ENCODE measurements at regions not wholly inside any gene's neighbourhood (a gene's known extent, or its start where the extent isn't known, plus 50 kb on each side); places are given as distances from the start of the nearest gene placed in this dataset.

DNA sequence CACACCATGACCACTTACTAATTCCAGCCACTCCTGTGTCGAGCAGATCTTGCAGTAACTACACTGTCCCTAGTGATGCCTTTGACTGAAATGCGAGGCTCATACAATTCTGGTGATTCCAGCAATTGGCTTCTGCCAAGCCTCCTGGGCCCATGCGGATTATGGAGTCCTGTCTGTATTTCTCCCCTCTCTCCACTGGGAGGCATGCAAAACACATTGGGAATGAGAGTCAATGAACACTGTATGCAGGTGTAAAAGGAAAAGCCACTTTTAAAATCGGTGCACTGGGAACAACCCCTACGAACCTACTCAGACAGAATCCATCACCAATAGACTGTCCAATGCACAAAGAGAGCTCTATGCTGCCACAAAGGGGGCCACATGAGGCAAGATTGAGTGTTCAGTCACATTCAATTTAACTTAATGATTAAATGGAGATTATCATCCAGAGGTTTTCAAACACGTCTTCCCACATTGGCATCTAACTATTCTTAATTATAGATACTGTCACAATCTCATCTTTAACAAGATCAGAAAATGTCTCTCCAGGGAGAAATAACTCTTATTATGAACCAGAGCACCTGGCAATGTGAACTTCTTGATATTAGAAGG, 550.6 kb downstream of the GLRX3 start:
- POLR2A ChIA-PET: no interaction called here
- H3K4me3 ChIP-seq: no peak overlapping the region
- CTCF ChIA-PET: no interaction called here
- H3K4me2 ChIP-seq: no peak overlapping the region
- H3K27ac ChIP-seq: no peak overlapping the region
- peak in 1 of 2 experiments; percentile 46; a peak in 2 of 5 replicates for TF ChIP-seq RAD21 (conservative IDR thresholded peaks at IDR 0.05 in 1 of 2, IDR thresholded peaks at IDR 0.05 in 1 of 2)
- no peak for TF ChIP-seq ZC3H11A (IDR thresholded peaks at IDR 0.05)
- no peak for FAIRE-seq
- peak in 1 of 2 experiments; percentile 72; a peak in 3 of 6 replicates for ATAC-seq
- no peaks in the 10 kb centered on the region for H3K4me1 ChIP-seq
- peak in 1 of 2 experiments; percentile 18 for DNase-seq (ENCODE audit: low read depth in 1 of 2, low spot score in 1 of 2)
- 5% methylated on average over 6 of the region's 6 CpGs for WGBS (ENCODE audit: missing lambda C conversion rate)
- no peaks in the 10 kb centered on the region for H3K9me3 ChIP-seq

DNA sequence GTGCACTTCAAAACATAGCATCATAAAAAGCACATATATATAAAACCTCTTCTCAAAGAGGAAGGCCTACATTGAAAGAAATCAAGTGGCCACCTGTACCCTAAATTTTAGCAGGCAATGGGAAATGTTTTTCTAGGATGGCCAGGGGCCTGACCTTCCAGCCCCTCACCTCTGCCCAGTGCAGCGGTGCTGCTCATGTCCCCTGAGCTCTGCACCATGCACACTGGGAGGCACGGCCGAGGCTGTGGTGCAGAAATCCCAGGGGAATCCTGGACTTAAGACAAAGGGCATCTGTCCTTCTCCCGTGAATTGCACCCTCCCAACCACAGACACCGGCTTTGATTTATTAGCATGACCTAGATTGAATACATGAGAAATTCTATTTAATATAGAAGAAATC, 551.4 kb downstream of the GLRX3 start:
- Histone ChIP-seq H3K9me3 (no peaks in the 10 kb centered on the region), H3K4me3 (no peak overlapping the region), H3K27ac (no peak overlapping the region), H3K4me1 (no peaks in the 10 kb centered on the region), H3K4me2 (no peak overlapping the region)
- TF ChIP-seq RCOR1 (IDR thresholded peaks at IDR 0.05; ENCODE audit: low read depth, low read length): no peak
- TF ChIP-seq TFCP2L1 (CRISPR knock-in tag; IDR thresholded peaks at IDR 0.05): no peak
- TF ChIP-seq KDM5A (IDR thresholded peaks at IDR 0.05): no peak
- TF ChIP-seq MAFK (IDR thresholded peaks at IDR 0.05; ENCODE audit: partially characterized antibody): no peak
- ChIA-PET CTCF (no interaction called here), POLR2A (no interaction called here)
- DNase-seq (ENCODE audit: low read depth in 1 of 2, low spot score in 1 of 2): no peak
- ATAC-seq: no peak
- FAIRE-seq: no peak
- WGBS (ENCODE audit: missing lambda C conversion rate): 2% methylated on average over 5 of the region's 5 CpGs

DNA sequence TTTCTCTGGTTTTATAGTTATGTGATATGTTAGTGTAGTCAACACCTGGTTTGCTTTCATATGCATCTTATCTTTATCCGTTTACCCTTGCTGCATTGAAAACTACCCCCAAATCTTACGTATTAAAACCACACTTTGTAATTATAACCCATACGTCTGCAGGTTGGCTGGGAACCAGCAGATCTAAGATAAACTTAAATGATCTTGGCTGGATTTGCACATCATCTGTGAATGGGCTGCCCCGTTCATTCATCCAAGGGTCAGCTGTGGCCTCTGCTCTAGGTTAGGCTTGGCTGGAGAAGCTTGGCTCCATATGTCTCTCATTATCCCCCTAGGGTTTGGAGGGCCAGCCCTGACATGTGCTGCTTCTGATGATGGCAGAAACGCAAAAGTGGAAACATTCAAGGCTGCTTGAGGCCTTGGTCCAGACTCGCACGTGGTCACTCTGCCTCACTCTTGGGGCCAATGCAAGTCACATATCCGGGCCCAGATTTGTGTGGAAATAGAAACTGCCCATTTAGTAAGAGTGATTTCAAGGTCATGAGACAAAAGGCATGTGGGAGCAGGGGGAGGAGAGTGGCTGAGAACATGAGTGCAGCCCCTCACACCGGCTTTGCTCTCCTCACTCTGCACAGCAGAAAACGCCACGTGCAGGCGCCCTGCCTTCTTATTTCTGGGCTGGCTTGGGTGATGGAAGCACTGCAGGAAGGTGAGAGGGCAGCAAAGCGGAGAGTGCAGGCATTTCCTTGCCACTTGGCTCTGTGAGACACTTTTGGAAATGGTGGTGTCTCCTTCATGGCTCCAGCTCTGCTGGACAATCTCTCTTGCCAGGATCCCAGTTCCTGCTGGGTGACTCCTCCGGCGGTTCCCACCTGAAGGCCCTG, 553.8 kb downstream of the GLRX3 start:
- Histone ChIP-seq H3K4me3 (no peak overlapping the region), H3K27ac (no peak overlapping the region), H3K4me1 (no peaks in the 10 kb centered on the region), H3K4me2 (no peak overlapping the region), H3K9me3 (no peaks in the 10 kb centered on the region)
- ChIA-PET CTCF (no interaction called here), POLR2A (no interaction called here)
- ATAC-seq: no peak
- FAIRE-seq: no peak
- TF ChIP-seq SREBF2 (IDR thresholded peaks at IDR 0.05) (no peak), RFX5 (IDR thresholded peaks at IDR 0.05) (no peak), KDM5A (IDR thresholded peaks at IDR 0.05) (no peak), HOXB13 (CRISPR knock-in tag; IDR thresholded peaks at IDR 0.05; ENCODE audit: low read depth) (no peak), EHF (CRISPR knock-in tag; IDR thresholded peaks at IDR 0.05) (no peak), JUN (IDR thresholded peaks at IDR 0.05) (no peak), ESRRA (IDR thresholded peaks at IDR 0.05; ENCODE audit: borderline replicate concordance, low read length) (no peak), HOXA7 (CRISPR knock-in tag; IDR thresholded peaks at IDR 0.05) (no peak), ZC3H11A (IDR thresholded peaks at IDR 0.05) (no peak), ZNF302 (CRISPR knock-in tag; IDR thresholded peaks at IDR 0.05) (no peak), CHD2 (IDR thresholded peaks at IDR 0.05; ENCODE audit: low read length, partially characterized antibody) (no peak), CHD4 (IDR thresholded peaks at IDR 0.05; ENCODE audit: borderline replicate concordance) (no peak), GATA3 (IDR thresholded peaks at IDR 0.05; ENCODE audit: borderline replicate concordance) (no peak), CEBPB (IDR thresholded peaks at IDR 0.05) (no peak), ZSCAN20 (CRISPR knock-in tag; IDR thresholded peaks at IDR 0.05) (no peak)
- TF ChIP-seq, protein P1, sequence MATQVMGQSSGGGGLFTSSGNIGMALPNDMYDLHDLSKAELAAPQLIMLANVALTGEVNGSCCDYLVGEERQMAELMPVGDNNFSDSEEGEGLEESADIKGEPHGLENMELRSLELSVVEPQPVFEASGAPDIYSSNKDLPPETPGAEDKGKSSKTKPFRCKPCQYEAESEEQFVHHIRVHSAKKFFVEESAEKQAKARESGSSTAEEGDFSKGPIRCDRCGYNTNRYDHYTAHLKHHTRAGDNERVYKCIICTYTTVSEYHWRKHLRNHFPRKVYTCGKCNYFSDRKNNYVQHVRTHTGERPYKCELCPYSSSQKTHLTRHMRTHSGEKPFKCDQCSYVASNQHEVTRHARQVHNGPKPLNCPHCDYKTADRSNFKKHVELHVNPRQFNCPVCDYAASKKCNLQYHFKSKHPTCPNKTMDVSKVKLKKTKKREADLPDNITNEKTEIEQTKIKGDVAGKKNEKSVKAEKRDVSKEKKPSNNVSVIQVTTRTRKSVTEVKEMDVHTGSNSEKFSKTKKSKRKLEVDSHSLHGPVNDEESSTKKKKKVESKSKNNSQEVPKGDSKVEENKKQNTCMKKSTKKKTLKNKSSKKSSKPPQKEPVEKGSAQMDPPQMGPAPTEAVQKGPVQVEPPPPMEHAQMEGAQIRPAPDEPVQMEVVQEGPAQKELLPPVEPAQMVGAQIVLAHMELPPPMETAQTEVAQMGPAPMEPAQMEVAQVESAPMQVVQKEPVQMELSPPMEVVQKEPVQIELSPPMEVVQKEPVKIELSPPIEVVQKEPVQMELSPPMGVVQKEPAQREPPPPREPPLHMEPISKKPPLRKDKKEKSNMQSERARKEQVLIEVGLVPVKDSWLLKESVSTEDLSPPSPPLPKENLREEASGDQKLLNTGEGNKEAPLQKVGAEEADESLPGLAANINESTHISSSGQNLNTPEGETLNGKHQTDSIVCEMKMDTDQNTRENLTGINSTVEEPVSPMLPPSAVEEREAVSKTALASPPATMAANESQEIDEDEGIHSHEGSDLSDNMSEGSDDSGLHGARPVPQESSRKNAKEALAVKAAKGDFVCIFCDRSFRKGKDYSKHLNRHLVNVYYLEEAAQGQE (IDR thresholded peaks at IDR 0.05): no peak
- TF ChIP-seq, protein P2, sequence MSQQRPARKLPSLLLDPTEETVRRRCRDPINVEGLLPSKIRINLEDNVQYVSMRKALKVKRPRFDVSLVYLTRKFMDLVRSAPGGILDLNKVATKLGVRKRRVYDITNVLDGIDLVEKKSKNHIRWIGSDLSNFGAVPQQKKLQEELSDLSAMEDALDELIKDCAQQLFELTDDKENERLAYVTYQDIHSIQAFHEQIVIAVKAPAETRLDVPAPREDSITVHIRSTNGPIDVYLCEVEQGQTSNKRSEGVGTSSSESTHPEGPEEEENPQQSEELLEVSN (IDR thresholded peaks at IDR 0.05; ENCODE audit: borderline replicate concordance, low read depth): no peak
- WGBS (ENCODE audit: missing lambda C conversion rate): 11% methylated on average over 14 of the region's 15 CpGs
- DNase-seq (ENCODE audit: low read depth in 1 of 2, low spot score in 1 of 2): no peak

Data from A549 (cell line).